Upper lobe of left lung (tissue), 4 donors: ENCODE measurements at regions not wholly inside any gene's neighbourhood (a gene's known extent, or its start where the extent isn't known, plus 50 kb on each side); places are given as distances from the start of the nearest gene placed in this dataset.

Experiments used
- CTCF ChIP-seq, 6 experiments: fragments of 450-650 bp in 4 of 6; fragments of 200-600 bp in 2 of 6; sonication (generic) in 2 of 6; IDR thresholded peaks; one replicate each; pipeline ENCODE4 v1.5.1; 2016 to 2019; ENCODE audit warnings: antibody characterized with exemption in 6 of 6
- EP300 ChIP-seq, 4 donors: sonication (generic); formaldehyde crosslinking; IDR thresholded peaks; one replicate each; pipeline ENCODE4 v1.5.1; 2017; ENCODE audit warnings: antibody characterized with exemption in 4 of 4, control low read depth in 2 of 4
- POLR2A ChIP-seq, 4 donors: fragments of 450-650 bp; IDR thresholded peaks; one replicate each; pipeline ENCODE4 v1.5.1; 2016 to 2017; ENCODE audit warnings: antibody characterized with exemption in 4 of 4, mild to moderate bottlenecking in 2 of 4

- no peak for TF ChIP-seq CTCF (IDR thresholded peaks at IDR 0.05)
- TF ChIP-seq POLR2A (IDR thresholded peaks at IDR 0.05): no peak
- no peak for TF ChIP-seq EP300 (IDR thresholded peaks at IDR 0.05)
These were observed 157.8 kb upstream of the ROPN1 start for GRCh38 chr3:124149771-124150170.
